SK-N-SH treated with all-trans-retinoic acid at 6 μM for 48 hours (cell line): ENCODE measurements at regions not wholly inside any gene's neighbourhood (a gene's known extent, or its start where the extent isn't known, plus 50 kb on each side); places are given as distances from the start of the nearest gene placed in this dataset.

Experiments used
- ARNTL ChIP-seq: fragments of 450-650 bp; formaldehyde crosslinking; IDR thresholded peaks from 2 replicates; pipeline ENCODE4 v1.5.0; 2020; ENCODE audit warnings: low read depth, mild to moderate bottlenecking, moderate library complexity, borderline replicate concordance
- ISL1 ChIP-seq: fragments of 250-450 bp; sonication (Bioruptor Pico); IDR thresholded peaks from 2 replicates; pipeline ENCODE4 v2.1.2; 2022; ENCODE audit warnings: mild to moderate bottlenecking, moderate library complexity
- OSR1 ChIP-seq: fragments of 250-450 bp; sonication (Bioruptor Pico); IDR thresholded peaks from 2 replicates; pipeline ENCODE4 v1.8.0; 2022; ENCODE audit warnings: moderate library complexity, mild to moderate bottlenecking, inconsistent platforms
- PATZ1 ChIP-seq: fragments of 250-450 bp; sonication (Bioruptor Pico); IDR thresholded peaks from 2 replicates; pipeline ENCODE4 v1.8.0; 2020; ENCODE audit warnings: mild to moderate bottlenecking, moderate library complexity, borderline replicate concordance
- POU6F1 ChIP-seq: fragments of 250-450 bp; sonication (Bioruptor Pico); IDR thresholded peaks from 2 replicates; pipeline ENCODE4 v1.8.0; 2021; ENCODE audit warnings: low read depth, mild to moderate bottlenecking, moderate library complexity, borderline replicate concordance
- RARB ChIP-seq: fragments of 250-450 bp; sonication (Bioruptor Pico); IDR thresholded peaks from 2 replicates; pipeline ENCODE4 v1.8.0; 2021; ENCODE audit warnings: mild to moderate bottlenecking, moderate library complexity
- TCF4 ChIP-seq: fragments of 250-450 bp; sonication (Bioruptor Pico); IDR thresholded peaks from 2 replicates; pipeline ENCODE4 v1.8.0; 2021; ENCODE audit warnings: mild to moderate bottlenecking, moderate library complexity, borderline replicate concordance
- TOX ChIP-seq: fragments of 250-450 bp; sonication (Bioruptor Pico); IDR thresholded peaks from 2 replicates; pipeline ENCODE4 v1.8.0; 2021; ENCODE audit warnings: mild to moderate bottlenecking, moderate library complexity, borderline replicate concordance
- ZFP3 ChIP-seq: fragments of 250-450 bp; sonication (Bioruptor Pico); IDR thresholded peaks from 2 replicates; pipeline ENCODE4 v1.5.0; 2020; ENCODE audit warnings: mild to moderate bottlenecking, moderate library complexity
- ZFP30 ChIP-seq: fragments of 450-650 bp; formaldehyde crosslinking; IDR thresholded peaks from 2 replicates; pipeline ENCODE4 v1.5.0; 2022; ENCODE audit warnings: mild to moderate bottlenecking, moderate library complexity
- ZNF8 ChIP-seq: fragments of 450-650 bp; formaldehyde crosslinking; IDR thresholded peaks from 2 replicates; pipeline ENCODE4 v1.5.0; 2020; ENCODE audit warnings: mild to moderate bottlenecking, moderate library complexity
- TF ChIP-seq, protein P1 (sequence below): fragments of 250-450 bp; sonication (Bioruptor Pico); IDR thresholded peaks from 2 replicates; pipeline ENCODE4 v1.5.1; 2020; ENCODE audit warnings: low read depth, mild to moderate bottlenecking, moderate library complexity

DNA sequence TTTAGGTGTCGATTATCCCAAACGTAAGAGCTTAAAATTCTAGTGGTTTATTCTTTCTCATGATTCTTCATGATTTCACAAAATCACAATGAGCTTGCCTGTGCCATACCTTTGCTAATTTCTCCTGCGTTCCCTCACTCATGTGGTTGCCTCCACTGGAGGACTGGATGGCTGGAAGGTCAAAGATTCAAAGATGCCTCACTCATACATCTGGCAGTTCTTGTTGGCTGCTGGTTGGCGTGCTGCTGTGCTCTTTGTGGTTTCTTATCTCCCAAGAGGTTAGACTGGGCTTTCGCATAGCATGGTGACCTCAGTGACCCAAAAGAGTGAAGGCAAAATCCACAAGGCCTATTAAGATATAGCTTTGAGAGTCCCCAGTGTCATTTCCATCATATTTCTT, 877.6 kb upstream of the AUTS2 start:
- TF ChIP-seq TCF4 (CRISPR knock-in tag), result no peak
- TF ChIP-seq RARB, result no peak
- TF ChIP-seq TOX (CRISPR knock-in tag), result no peak
- TF ChIP-seq ISL1, result no peak
- no peak for TF ChIP-seq ZFP3 (CRISPR knock-in tag)
- TF ChIP-seq, protein P1, sequence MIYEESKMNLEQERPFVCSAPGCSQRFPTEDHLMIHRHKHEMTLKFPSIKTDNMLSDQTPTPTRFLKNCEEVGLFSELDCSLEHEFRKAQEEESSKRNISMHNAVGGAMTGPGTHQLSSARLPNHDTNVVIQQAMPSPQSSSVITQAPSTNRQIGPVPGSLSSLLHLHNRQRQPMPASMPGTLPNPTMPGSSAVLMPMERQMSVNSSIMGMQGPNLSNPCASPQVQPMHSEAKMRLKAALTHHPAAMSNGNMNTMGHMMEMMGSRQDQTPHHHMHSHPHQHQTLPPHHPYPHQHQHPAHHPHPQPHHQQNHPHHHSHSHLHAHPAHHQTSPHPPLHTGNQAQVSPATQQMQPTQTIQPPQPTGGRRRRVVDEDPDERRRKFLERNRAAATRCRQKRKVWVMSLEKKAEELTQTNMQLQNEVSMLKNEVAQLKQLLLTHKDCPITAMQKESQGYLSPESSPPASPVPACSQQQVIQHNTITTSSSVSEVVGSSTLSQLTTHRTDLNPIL (CRISPR knock-in tag), result no peak
- no peak for TF ChIP-seq OSR1
- no peak for TF ChIP-seq ZNF8
- TF ChIP-seq POU6F1 (CRISPR knock-in tag), result no peak
- TF ChIP-seq PATZ1 (CRISPR knock-in tag), result no peak
- TF ChIP-seq ARNTL, result no peak
- TF ChIP-seq ZFP30, result no peak
